Type B pancreatic cell (in vitro differentiated cells): ENCODE measurements at regions not wholly inside any gene's neighbourhood (a gene's known extent, or its start where the extent isn't known, plus 50 kb on each side); places are given as distances from the start of the nearest gene placed in this dataset.

Experiments used
- DNase-seq: peaks from one replicate; pipeline ENCODE4 v3.0.0; 2021; ENCODE audit warnings: mixed read lengths; ENCODE audit not compliant: unreplicated experiment; ENCODE audit errors: extremely low spot score
- H3K27ac Mint-ChIP-seq: 2 replicates; pipeline ENCODE4 v1.8.0; 2021; ENCODE audit warnings: mild to moderate bottlenecking, mixed read lengths
- H3K27me3 Mint-ChIP-seq: 2 replicates; pipeline ENCODE4 v1.8.0; 2021; ENCODE audit warnings: mixed read lengths
- H3K36me3 Mint-ChIP-seq: 2 replicates; pipeline ENCODE4 v1.8.0; 2021; ENCODE audit warnings: mixed read lengths
- H3K4me1 Mint-ChIP-seq: one replicate; pipeline ENCODE4 v1.8.0; 2021; ENCODE audit warnings: mixed read lengths; ENCODE audit not compliant: unreplicated experiment
- H3K4me3 Mint-ChIP-seq: 2 replicates; pipeline ENCODE4 v1.8.0; 2021; ENCODE audit warnings: mild to moderate bottlenecking, mixed read lengths
- H3K9me3 Mint-ChIP-seq: 2 replicates; pipeline ENCODE4 v1.8.0; 2021; ENCODE audit warnings: mixed read lengths
- CTCF ChIP-seq: fragments of 200-600 bp; sonication (generic); conservative IDR thresholded peaks from 2 replicates; pipeline ENCODE4 v1.5.0; 2021; ENCODE audit warnings: antibody characterized with exemption, mild to moderate bottlenecking

GRCh38 chr14:42045383-42045782 is 438.7 kb downstream of the LRFN5 start:
- H3K9me3 Mint-ChIP-seq: no peaks in the 10 kb centered on the region
- H3K4me3 Mint-ChIP-seq: no peak overlapping the region
- no peaks in the 10 kb centered on the region for H3K36me3 Mint-ChIP-seq
- peaks cover 3% of the 10 kb centered on the region for H3K27me3 Mint-ChIP-seq
- no peaks in the 10 kb centered on the region for H3K4me1 Mint-ChIP-seq
- no peak for TF ChIP-seq CTCF
- no peak for DNase-seq
- H3K27ac Mint-ChIP-seq: no peak overlapping the region

- no peaks in the 10 kb centered on the region for H3K36me3 Mint-ChIP-seq
- peaks cover 6% of the 10 kb centered on the region for H3K9me3 Mint-ChIP-seq
- DNase-seq: no peak
- H3K27me3 Mint-ChIP-seq: peaks cover 18% of the 10 kb centered on the region
- no peaks in the 10 kb centered on the region for H3K4me1 Mint-ChIP-seq
- no peak for TF ChIP-seq CTCF
- H3K27ac Mint-ChIP-seq: no peak overlapping the region
- no peak overlapping the region for H3K4me3 Mint-ChIP-seq
Measured at GRCh38 chr14:42028607-42029006, 421.9 kb downstream of the LRFN5 start.

- H3K36me3 Mint-ChIP-seq: no peaks in the 10 kb centered on the region
- peaks cover 18% of the 10 kb centered on the region for H3K27me3 Mint-ChIP-seq
- H3K4me3 Mint-ChIP-seq: no peak overlapping the region
- no peak overlapping the region for H3K27ac Mint-ChIP-seq
- no peak for DNase-seq
- TF ChIP-seq CTCF: no peak
- peaks cover 6% of the 10 kb centered on the region for H3K9me3 Mint-ChIP-seq
- no peaks in the 10 kb centered on the region for H3K4me1 Mint-ChIP-seq
Measured at GRCh38 chr14:42027271-42027670, 420.6 kb downstream of the LRFN5 start.

GRCh38 chr14:42023452-42023851 is 416.8 kb downstream of the LRFN5 start:
- Mint-ChIP-seq H3K27me3 (peaks cover 13% of the 10 kb centered on the region), H3K4me3 (no peak overlapping the region), H3K4me1 (no peaks in the 10 kb centered on the region), H3K9me3 (peaks cover 6% of the 10 kb centered on the region), H3K27ac (no peak overlapping the region), H3K36me3 (no peaks in the 10 kb centered on the region)
- TF ChIP-seq CTCF: no peak
- no peak for DNase-seq

GRCh38 chr14:42014301-42014700 is 407.6 kb downstream of the LRFN5 start:
- no peak for DNase-seq
- H3K4me3 Mint-ChIP-seq: no peak overlapping the region
- no peak overlapping the region for H3K27ac Mint-ChIP-seq
- H3K9me3 Mint-ChIP-seq: no peaks in the 10 kb centered on the region
- H3K27me3 Mint-ChIP-seq: no peaks in the 10 kb centered on the region
- no peaks in the 10 kb centered on the region for H3K36me3 Mint-ChIP-seq
- no peaks in the 10 kb centered on the region for H3K4me1 Mint-ChIP-seq
- TF ChIP-seq CTCF: no peak

GRCh38 chr14:42013559-42013958 is 406.9 kb downstream of the LRFN5 start:
- Mint-ChIP-seq H3K27me3 (no peaks in the 10 kb centered on the region), H3K4me1 (no peaks in the 10 kb centered on the region), H3K36me3 (no peaks in the 10 kb centered on the region), H3K27ac (no peak overlapping the region), H3K9me3 (no peaks in the 10 kb centered on the region), H3K4me3 (no peak overlapping the region)
- DNase-seq: no peak
- TF ChIP-seq CTCF: no peak
